Choroid plexus epithelial cell (primary cell): ENCODE measurements at regions not wholly inside any gene's neighbourhood (a gene's known extent, or its start where the extent isn't known, plus 50 kb on each side); places are given as distances from the start of the nearest gene placed in this dataset.

Experiments
- DNase-seq: peaks from one replicate; pipeline ENCODE4 v3.0.0-alpha.2; 2010; ENCODE audit warnings: low read depth
- H3K4me3 ChIP-seq: 2 replicates; pipeline ENCODE4 v1.5.1; 2011; ENCODE audit warnings: low read depth, mild to moderate bottlenecking, control low read depth, low read length, moderate library complexity
- CTCF ChIP-seq: conservative IDR thresholded peaks from 2 replicates; pipeline ENCODE4 v1.5.1; 2011; ENCODE audit warnings: low read depth, mild to moderate bottlenecking, control low read depth, inconsistent platforms, low read length, moderate library complexity

GRCh38 chr2:21281791-21282514 lies 158.2 kb downstream of the TDRD15 start:
- H3K4me3 ChIP-seq: no peak overlapping the region
- no peak for TF ChIP-seq CTCF
- DNase-seq: no peak

GRCh38 chr2:21282515-21282898 lies 158.7 kb downstream of the TDRD15 start:
- no peak for TF ChIP-seq CTCF
- no peak for DNase-seq
- H3K4me3 ChIP-seq: no peak overlapping the region

GRCh38 chr2:21288299-21288698 lies 164.5 kb downstream of the TDRD15 start:
- H3K4me3 ChIP-seq: no peak overlapping the region
- no peak for DNase-seq
- TF ChIP-seq CTCF: no peak

GRCh38 chr2:21288739-21289520 lies 165.2 kb downstream of the TDRD15 start:
- no peak overlapping the region for H3K4me3 ChIP-seq
- DNase-seq: no peak
- TF ChIP-seq CTCF: no peak

GRCh38 chr2:21289551-21289950 lies 165.8 kb downstream of the TDRD15 start:
- no peak for DNase-seq
- no peak for TF ChIP-seq CTCF
- no peak overlapping the region for H3K4me3 ChIP-seq

GRCh38 chr2:21289989-21290388 lies 166.2 kb downstream of the TDRD15 start:
- no peak overlapping the region for H3K4me3 ChIP-seq
- DNase-seq: no peak
- no peak for TF ChIP-seq CTCF
